Activated CD4-positive, alpha-beta T cell treated with anti-CD3 and anti-CD28 coated beads, Interleukin-2, amount 10 ng/mL, durations not matched to agents 7 days and 5 days (primary cell): ENCODE measurements at regions not wholly inside any gene's neighbourhood (a gene's known extent, or its start where the extent isn't known, plus 50 kb on each side); places are given as distances from the start of the nearest gene placed in this dataset.
"Not testable (repeated sequence)": the region's sequence is repeated elsewhere in the genome, so short reads cannot be mapped to it uniquely, and the experiment has no call there.

Experiments used
- CTCF ChIA-PET: fragments of 350-600 bp; sonication (Branson Sonifier 250); formaldehyde crosslinking; loops from one replicate; lab custom pipeline; 2021; ENCODE audit warnings: antibody characterized with exemption; lab: Charles Lee
- POLR2A ChIA-PET: fragments of 350-600 bp; sonication (Branson Sonifier 250); formaldehyde crosslinking; loops from one replicate; lab custom pipeline; 2021; ENCODE audit warnings: antibody characterized with exemption; lab: Charles Lee
- DNase-seq: peaks from one replicate; pipeline ENCODE4 v3.0.0-alpha.2; 2020
- H3K27ac Mint-ChIP-seq: one replicate; pipeline ENCODE4 v1.8.0; 2021; ENCODE audit warnings: mild to moderate bottlenecking, moderate library complexity, mixed read lengths
- H3K27me3 Mint-ChIP-seq: one replicate; pipeline ENCODE4 v1.8.0; 2021; ENCODE audit warnings: mixed read lengths
- H3K36me3 Mint-ChIP-seq: one replicate; pipeline ENCODE4 v1.8.0; 2021; ENCODE audit warnings: low read depth, mixed read lengths
- H3K4me1 Mint-ChIP-seq: one replicate; pipeline ENCODE4 v1.8.0; 2021; ENCODE audit warnings: mixed read lengths
- H3K4me3 Mint-ChIP-seq: one replicate; pipeline ENCODE4 v1.8.0; 2021; ENCODE audit warnings: mild to moderate bottlenecking, moderate library complexity, mixed read lengths
- H3K9me3 Mint-ChIP-seq: one replicate; pipeline ENCODE4 v1.8.0; 2021; ENCODE audit warnings: mixed read lengths

DNA sequence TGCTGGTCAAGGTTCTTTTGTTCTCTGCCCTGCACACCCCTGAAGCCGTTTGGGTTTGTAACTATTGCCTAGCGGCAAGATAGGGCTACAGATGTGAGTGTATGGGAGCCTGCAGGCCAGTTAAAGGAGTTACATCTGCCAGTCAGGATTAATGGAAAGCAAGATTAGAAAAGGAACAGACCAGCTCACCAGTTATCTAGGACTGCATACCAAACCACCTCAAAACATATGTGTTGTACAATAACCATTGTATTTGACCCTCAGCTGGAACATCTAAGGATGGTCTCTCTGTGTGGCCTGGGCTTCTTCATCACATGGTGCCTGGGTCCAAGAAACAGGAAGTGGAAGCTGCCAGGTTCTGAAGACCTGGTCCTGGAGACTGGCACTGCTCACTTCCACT, 52.5 kb upstream of the FBXO28 start:
- no peak for DNase-seq

DNA sequence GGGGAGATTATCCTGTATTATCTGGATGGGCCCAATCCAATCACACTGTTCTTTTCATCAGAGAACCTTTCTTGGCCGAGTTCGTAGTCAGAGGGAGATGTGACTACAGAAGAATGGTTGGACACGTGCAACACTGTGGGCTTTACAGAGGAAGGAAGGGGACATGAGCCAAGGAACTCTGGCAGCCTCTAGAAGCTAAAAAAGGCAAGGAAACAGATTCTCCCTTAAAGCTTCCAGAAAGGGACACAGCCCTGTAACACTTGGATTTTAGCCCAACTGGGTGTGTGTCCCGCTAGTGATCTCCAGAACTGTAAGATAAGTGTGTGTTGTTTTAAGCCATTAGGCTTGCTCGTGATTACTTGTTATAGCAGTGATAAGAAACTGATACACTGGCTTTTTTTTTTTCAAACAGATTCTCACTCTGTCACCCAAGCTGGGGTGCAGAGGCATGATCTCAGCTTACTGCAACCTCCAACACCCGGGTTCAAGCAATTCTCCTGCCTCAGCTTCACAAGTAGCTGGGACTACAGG, 53.9 kb upstream of the FBXO28 start:
- no peak for DNase-seq
- POLR2A ChIA-PET: no interaction called here
- H3K4me3 Mint-ChIP-seq: no peak overlapping the region
- CTCF ChIA-PET: interaction anchor here (0.6 kb wide), 1 partner anchor 11 kb away, joined by 3 read pairs; no protein-coding TSS in a partner anchor
- peaks cover 9% of the 10 kb centered on the region for H3K27me3 Mint-ChIP-seq
- no peak overlapping the region for H3K27ac Mint-ChIP-seq
- no peaks in the 10 kb centered on the region for H3K36me3 Mint-ChIP-seq
- peaks cover 2% of the 10 kb centered on the region for H3K9me3 Mint-ChIP-seq
- H3K4me1 Mint-ChIP-seq: peaks cover under 1% of the 10 kb centered on the region

More for the DNA sequence above, 52.5 kb upstream of the FBXO28 start:
- Mint-ChIP-seq H3K9me3 (peaks cover 2% of the 10 kb centered on the region), H3K27me3 (peaks cover 9% of the 10 kb centered on the region), H3K4me1 (peaks cover 6% of the 10 kb centered on the region), H3K36me3 (no peaks in the 10 kb centered on the region), H3K27ac (no peak overlapping the region), H3K4me3 (no peak overlapping the region)
- CTCF ChIA-PET: interaction anchor here (1.6 kb wide), 1 partner anchor 10 kb away, joined by 6 read pairs; no protein-coding TSS in a partner anchor
- POLR2A ChIA-PET: no interaction called here

DNA sequence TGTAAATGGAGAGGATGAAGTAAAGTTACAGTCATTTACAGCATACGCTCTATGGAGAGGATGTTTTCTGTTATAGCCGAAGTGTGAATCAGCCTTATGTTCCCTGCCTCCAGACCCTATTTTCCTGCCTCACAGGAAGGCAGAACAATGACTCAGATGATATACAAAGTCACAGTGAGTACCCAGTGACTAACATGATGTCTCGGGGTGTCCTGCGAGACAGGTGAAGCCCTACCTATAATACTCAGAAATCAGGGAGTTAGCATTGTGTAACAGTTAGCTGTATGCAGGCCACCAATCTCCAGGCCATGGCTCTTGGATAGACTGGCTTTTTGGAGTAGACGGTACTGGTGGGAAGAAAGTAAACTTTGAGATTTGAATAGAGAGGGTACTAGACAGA, 55.6 kb upstream of the FBXO28 start:
- CTCF ChIA-PET: no interaction called here
- Mint-ChIP-seq H3K36me3 (no peaks in the 10 kb centered on the region), H3K27ac (no peak overlapping the region), H3K9me3 (peaks cover 4% of the 10 kb centered on the region), H3K27me3 (peaks cover 11% of the 10 kb centered on the region), H3K4me1 (no peaks in the 10 kb centered on the region), H3K4me3 (no peak overlapping the region)
- DNase-seq: no peak
- POLR2A ChIA-PET: no interaction called here

DNA sequence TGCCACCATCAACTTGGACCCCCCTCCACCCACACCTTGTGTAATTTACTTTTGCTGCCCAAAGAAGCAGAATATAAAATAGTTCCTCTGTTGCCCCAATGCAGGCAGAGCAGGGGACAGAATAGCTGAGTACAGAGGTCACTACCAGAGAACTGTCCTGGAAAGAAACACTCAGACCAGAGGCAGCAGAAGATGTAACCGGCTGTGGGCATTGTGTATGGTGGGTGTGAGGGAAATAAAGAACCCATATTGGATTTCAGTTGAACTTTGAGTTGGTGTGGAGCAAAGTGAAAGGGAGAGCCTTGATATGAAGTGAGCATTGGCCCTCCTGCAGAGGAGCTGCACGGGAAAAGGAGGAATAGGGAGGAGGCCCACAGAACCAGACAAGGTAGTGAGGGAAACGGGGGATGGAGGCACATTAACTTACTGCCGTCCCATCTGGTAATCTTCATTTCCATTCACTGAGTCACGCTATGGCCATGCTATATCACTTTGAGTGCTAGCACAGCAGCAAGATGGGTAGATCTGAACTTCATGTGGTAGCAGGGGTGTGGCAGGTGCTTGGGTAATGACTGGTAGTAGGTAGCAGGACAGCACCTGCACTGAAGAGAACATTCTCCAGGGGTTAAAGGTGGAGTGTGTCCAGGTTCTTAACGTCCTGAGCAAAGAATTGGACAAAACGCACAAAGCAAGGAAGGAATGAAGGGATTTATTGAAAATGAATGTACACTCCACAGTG, 56.3 kb upstream of the FBXO28 start:
- peaks cover 4% of the 10 kb centered on the region for H3K9me3 Mint-ChIP-seq
- no peak overlapping the region for H3K27ac Mint-ChIP-seq
- H3K4me3 Mint-ChIP-seq: no peak overlapping the region
- H3K36me3 Mint-ChIP-seq: no peaks in the 10 kb centered on the region
- CTCF ChIA-PET: no interaction called here
- H3K27me3 Mint-ChIP-seq: peaks cover 8% of the 10 kb centered on the region
- POLR2A ChIA-PET: no interaction called here
- no peaks in the 10 kb centered on the region for H3K4me1 Mint-ChIP-seq
- DNase-seq: no peak

DNA sequence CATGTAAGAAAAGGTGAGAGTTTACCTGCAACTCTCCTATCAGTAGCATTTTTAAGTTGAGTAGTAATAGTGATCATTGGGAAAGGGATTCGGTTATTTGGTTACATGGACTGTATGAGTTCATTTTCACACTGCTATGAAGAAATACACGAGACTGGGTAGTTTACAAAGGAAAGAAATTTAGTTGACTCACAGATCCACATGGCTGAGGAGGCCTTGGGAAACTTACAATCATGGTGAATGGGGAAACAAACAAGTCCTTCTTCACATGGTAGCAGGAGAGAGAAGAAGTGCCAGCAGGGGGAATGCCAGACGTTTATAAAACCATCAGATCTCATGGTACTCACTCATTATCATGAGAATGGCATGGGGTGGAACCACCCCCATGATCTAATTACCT, 59.3 kb upstream of the FBXO28 start:
- Mint-ChIP-seq H3K4me1 (no peaks in the 10 kb centered on the region), H3K36me3 (no peaks in the 10 kb centered on the region), H3K27me3 (peaks cover 9% of the 10 kb centered on the region), H3K9me3 (peaks cover 2% of the 10 kb centered on the region), H3K27ac (no peak overlapping the region), H3K4me3 (no peak overlapping the region)
- no peak for DNase-seq
- CTCF ChIA-PET: no interaction called here
- POLR2A ChIA-PET: no interaction called here

DNA sequence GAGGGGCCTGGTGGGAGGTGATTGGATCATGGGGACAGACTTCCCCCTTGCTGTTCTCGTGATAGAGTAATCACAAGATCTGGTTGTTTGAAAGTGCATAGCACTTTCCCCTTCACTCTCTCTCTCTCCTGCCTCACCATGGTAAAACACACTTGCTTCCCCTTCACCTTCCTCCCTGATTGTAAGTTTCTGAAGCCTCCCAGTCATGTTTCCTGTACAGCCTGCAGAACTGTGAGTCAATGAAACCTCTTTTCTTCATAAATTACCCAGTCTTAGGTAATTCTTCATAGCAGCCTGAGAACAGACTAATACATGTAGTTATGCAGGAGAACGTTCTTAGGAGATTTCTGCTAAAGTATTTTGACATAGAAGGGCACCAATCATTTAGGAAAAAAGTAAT, 59.9 kb upstream of the FBXO28 start:
- Mint-ChIP-seq H3K4me1 (no peaks in the 10 kb centered on the region), H3K4me3 (no peak overlapping the region), H3K9me3 (peaks cover 2% of the 10 kb centered on the region), H3K27me3 (peaks cover 8% of the 10 kb centered on the region), H3K27ac (no peak overlapping the region), H3K36me3 (no peaks in the 10 kb centered on the region)
- POLR2A ChIA-PET: no interaction called here
- DNase-seq: no peak
- CTCF ChIA-PET: no interaction called here

DNA sequence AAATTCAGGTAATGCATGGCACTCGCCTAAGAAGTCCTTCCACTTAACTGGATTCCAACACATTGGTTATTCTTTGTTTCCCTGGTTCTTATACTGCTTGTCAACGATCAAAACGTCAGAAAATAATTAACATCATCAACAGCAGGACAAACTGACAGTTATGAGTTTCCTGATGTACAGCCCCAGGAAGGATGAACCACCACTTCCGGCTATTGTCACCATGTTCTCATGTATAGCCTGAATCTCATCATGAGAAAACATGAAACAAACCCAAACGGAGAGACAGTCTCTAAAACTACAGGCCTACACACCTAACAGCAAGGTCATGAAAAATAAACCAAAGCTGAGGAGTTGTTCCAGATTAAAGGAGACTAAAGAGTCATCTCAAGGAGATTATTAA, 60.5 kb upstream of the FBXO28 start:
- Mint-ChIP-seq H3K4me1 (no peaks in the 10 kb centered on the region), H3K9me3 (peaks cover 2% of the 10 kb centered on the region), H3K27me3 (peaks cover 5% of the 10 kb centered on the region), H3K27ac (no peak overlapping the region), H3K4me3 (no peak overlapping the region), H3K36me3 (no peaks in the 10 kb centered on the region)
- POLR2A ChIA-PET: no interaction called here
- DNase-seq: no peak
- CTCF ChIA-PET: no interaction called here

DNA sequence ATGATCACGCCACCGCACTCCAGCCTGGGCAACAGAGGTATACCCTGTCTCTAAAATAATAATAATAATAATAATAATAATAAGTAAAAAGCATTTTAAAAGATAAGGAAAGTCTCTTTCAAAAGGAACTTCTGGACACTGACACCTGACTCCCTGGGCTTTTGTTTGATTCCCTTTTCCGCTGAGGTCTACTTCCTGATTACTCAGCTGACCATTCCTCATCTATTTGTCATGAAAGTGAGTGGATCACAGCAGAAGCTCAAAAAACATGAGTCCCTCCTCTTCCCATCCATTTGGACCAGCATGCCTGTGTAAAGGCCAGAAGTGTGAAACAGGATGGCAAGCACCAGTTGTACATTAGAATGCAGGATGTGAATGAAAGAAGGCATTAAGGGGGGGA, 61.1 kb upstream of the FBXO28 start:
- peaks cover 5% of the 10 kb centered on the region for H3K27me3 Mint-ChIP-seq
- CTCF ChIA-PET: interaction anchor here (0.7 kb wide), 1 partner anchor 14 kb away, joined by 4 read pairs; no protein-coding TSS in a partner anchor
- H3K4me3 Mint-ChIP-seq: no peak overlapping the region
- no peak overlapping the region for H3K27ac Mint-ChIP-seq
- no peak for DNase-seq
- H3K36me3 Mint-ChIP-seq: no peaks in the 10 kb centered on the region
- peaks cover 2% of the 10 kb centered on the region for H3K9me3 Mint-ChIP-seq
- POLR2A ChIA-PET: no interaction called here
- no peaks in the 10 kb centered on the region for H3K4me1 Mint-ChIP-seq

DNA sequence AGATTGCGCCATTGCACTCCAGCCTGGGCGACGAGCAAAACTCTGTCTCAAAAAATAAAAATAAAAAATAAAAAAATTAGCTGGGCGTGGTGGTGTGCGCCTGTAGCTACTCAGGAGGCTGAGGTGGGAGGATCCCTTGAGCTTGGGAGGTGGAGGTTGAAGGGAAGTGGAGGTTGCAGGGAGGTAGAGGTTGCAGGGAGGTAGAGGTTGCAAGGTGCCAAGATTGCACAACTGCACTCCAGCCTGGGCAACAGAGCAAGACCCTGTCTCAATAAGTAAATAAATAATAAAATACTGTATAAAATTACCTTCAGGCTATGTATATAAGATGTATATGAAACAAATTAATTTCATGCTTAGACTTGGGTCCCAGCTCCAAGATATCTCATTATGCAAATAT, 62.1 kb upstream of the FBXO28 start:
- H3K27me3 Mint-ChIP-seq, H3K36me3 Mint-ChIP-seq, H3K27ac Mint-ChIP-seq, H3K9me3 Mint-ChIP-seq, DNase-seq, H3K4me3 Mint-ChIP-seq, POLR2A ChIA-PET, H3K4me1 Mint-ChIP-seq: not testable (repeated sequence)
- CTCF ChIA-PET: interaction anchor here (1.1 to 1.4 kb wide), 2 partner anchors 9 to 17 kb away, joined by 4 to 6 read pairs; no protein-coding TSS in a partner anchor

DNA sequence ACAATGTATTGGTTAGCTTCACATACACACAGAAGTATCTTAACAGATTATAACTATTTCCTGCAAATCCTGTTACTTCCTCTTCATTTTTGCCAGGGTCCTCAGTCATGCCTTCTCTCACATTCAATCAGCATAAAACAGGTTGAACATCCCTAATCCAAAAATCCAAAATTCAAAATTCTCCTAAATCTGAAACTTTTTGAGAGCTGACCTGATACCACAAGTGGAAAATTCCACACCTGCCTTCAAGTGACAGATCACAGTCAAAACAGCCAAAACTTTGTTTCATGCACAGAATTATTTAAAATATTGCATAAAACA, 62.9 kb upstream of the FBXO28 start:
- Mint-ChIP-seq H3K36me3 (no peaks in the 10 kb centered on the region), H3K27me3 (peaks cover 5% of the 10 kb centered on the region), H3K4me3 (no peak overlapping the region), H3K9me3 (peaks cover 2% of the 10 kb centered on the region), H3K4me1 (no peaks in the 10 kb centered on the region), H3K27ac (no peak overlapping the region)
- CTCF ChIA-PET: interaction anchor here (1.1 to 1.4 kb wide), 2 partner anchors 10 to 18 kb away, joined by 4 to 6 read pairs; no protein-coding TSS in a partner anchor
- DNase-seq: no peak
- POLR2A ChIA-PET: no interaction called here

DNA sequence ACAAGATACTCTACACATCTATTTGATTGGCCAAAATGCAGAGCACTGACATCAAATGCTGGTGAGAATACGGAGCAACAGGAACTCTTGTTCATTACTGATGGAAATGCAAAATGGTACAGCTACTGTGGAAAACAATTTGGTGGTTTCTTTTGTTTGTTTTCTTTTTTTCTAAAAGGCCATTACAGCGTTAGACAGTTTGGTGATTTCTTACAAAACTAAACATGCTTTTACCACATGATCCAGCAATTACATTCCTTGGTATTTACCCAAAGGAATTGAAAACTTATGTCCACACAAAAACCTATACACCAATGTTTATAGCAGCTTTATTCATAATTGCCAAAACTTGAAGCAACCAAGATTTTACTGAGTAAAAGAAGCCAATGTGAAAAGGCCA, 66.4 kb upstream of the FBXO28 start:
- Mint-ChIP-seq H3K27ac (no peak overlapping the region), H3K27me3 (peaks cover 10% of the 10 kb centered on the region), H3K4me1 (peaks cover 1% of the 10 kb centered on the region), H3K4me3 (no peak overlapping the region), H3K9me3 (no peaks in the 10 kb centered on the region), H3K36me3 (no peaks in the 10 kb centered on the region)
- POLR2A ChIA-PET: no interaction called here
- no peak for DNase-seq
- CTCF ChIA-PET: interaction anchor here (0.8 kb wide), 1 partner anchor 22 kb away, joined by 3 read pairs; no protein-coding TSS in a partner anchor

DNA sequence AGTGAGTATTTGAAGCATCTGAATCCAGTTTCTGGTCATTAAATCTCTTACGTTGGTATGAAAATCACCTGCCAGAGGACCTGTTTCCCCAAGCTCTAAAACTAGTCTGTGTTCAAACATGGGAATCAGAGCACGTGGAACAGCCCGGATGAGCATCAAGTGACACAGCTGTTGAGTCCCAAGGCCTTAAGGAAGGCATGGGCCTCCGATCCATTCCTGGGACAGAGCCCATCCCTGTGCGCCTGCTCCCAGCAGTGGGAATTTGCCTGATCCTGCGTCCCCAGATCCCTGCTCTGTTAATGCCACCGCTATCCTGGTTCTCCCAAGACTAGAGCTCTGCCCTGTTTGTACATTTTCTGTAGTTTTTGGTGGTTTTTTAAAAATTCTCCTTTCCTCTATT, 68.4 kb upstream of the FBXO28 start:
- no peak for DNase-seq
- peaks cover 1% of the 10 kb centered on the region for H3K4me1 Mint-ChIP-seq
- H3K4me3 Mint-ChIP-seq: no peak overlapping the region
- ChIA-PET CTCF (no interaction called here), POLR2A (no interaction called here)
- no peak overlapping the region for H3K27ac Mint-ChIP-seq
- H3K36me3 Mint-ChIP-seq: no peaks in the 10 kb centered on the region
- no peaks in the 10 kb centered on the region for H3K9me3 Mint-ChIP-seq
- peaks cover 15% of the 10 kb centered on the region for H3K27me3 Mint-ChIP-seq

DNA sequence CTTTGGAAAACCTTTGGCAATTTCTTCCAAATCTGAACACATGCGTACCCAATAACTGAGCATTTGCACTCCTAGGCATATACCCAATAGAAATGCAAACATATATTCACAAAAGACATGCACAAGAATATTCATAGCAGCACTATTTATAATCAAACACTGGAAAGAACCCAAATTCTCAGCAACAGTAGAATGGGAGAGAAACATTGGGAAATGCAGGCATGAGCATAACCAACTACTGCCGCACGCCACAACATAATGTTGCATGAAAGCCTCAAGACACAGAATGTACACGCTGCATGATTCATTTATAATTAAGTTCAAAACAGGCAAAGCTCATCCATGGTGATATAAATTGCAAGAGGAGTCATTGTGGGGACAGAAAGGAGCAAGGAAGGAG, 69.5 kb upstream of the FBXO28 start:
- Mint-ChIP-seq H3K4me1 (peaks cover 1% of the 10 kb centered on the region), H3K36me3 (no peaks in the 10 kb centered on the region), H3K4me3 (no peak overlapping the region), H3K27ac (no peak overlapping the region), H3K9me3 (no peaks in the 10 kb centered on the region), H3K27me3 (peaks cover 15% of the 10 kb centered on the region)
- POLR2A ChIA-PET: no interaction called here
- CTCF ChIA-PET: no interaction called here
- no peak for DNase-seq
